ENCODE measurements at regions not wholly inside any gene's neighbourhood (a gene's known extent, or its start where the extent isn't known, plus 50 kb on each side); places are given as distances from the start of the nearest gene placed in this dataset.

DNA sequence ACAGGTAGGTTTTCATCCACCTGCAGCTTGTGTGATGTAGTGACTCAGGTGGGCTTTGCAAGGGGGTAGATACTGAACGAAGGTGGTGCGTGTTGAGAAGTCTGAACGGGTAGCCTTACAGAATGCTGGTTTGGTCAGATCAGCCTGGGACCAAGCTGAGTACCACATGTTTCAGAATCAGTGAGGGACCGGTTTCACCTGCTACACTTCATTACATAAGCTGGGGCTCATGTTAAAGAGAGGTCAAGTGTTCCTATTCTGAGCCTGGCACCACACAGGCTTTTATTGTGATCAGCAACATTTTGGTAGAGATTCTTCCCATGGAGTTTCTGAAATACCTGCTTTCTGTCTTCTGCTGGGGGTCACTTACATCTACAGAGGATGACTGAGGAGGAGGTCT lies 207.4 kb upstream of the EEF2KMT start:
- TF ChIP-seq, protein P1, sequence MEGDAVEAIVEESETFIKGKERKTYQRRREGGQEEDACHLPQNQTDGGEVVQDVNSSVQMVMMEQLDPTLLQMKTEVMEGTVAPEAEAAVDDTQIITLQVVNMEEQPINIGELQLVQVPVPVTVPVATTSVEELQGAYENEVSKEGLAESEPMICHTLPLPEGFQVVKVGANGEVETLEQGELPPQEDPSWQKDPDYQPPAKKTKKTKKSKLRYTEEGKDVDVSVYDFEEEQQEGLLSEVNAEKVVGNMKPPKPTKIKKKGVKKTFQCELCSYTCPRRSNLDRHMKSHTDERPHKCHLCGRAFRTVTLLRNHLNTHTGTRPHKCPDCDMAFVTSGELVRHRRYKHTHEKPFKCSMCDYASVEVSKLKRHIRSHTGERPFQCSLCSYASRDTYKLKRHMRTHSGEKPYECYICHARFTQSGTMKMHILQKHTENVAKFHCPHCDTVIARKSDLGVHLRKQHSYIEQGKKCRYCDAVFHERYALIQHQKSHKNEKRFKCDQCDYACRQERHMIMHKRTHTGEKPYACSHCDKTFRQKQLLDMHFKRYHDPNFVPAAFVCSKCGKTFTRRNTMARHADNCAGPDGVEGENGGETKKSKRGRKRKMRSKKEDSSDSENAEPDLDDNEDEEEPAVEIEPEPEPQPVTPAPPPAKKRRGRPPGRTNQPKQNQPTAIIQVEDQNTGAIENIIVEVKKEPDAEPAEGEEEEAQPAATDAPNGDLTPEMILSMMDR (IDR thresholded peaks at IDR 0.05; ENCODE audit: low read depth, low read length) = no peak
- TF ChIP-seq EZH2phosphoT487 (IDR thresholded peaks at IDR 0.05; ENCODE audit: low read depth) = no peak
